Daoy (cell line): ENCODE measurements at regions not wholly inside any gene's neighbourhood (a gene's known extent, or its start where the extent isn't known, plus 50 kb on each side); places are given as distances from the start of the nearest gene placed in this dataset.

Source experiments
- DNase-seq: peaks from one replicate; pipeline ENCODE4 v3.0.0-alpha.2; 2015; ENCODE audit warnings: low read depth

- peak; percentile 59 for DNase-seq
Measured at GRCh38 chr6:91299544-91300491, 712.9 kb upstream of the MAP3K7 start.

GRCh38 chr6:91298543-91299145, 711.8 kb upstream of the MAP3K7 start:
- no peak for DNase-seq

DNA sequence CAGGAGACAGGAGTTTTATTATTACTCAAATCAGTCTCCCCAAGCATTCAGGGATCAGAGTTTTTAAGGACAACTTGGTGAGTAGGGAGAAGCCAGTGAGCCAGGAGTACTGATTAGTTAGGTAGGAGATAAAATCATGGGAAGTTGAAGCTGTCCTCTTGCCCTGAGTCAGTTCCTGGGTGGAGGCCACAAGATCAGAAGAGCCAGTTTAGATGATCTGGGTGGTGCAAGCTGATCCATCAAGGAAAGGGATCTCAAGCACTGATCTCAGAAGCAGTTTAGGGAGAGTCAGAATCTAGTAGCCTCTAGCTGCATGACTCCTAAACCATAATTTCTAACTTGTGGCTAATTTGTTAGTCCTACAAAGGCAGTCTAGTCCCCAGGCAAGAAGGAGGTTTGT, 706.5 kb upstream of the MAP3K7 start:
- no peak for DNase-seq

DNA sequence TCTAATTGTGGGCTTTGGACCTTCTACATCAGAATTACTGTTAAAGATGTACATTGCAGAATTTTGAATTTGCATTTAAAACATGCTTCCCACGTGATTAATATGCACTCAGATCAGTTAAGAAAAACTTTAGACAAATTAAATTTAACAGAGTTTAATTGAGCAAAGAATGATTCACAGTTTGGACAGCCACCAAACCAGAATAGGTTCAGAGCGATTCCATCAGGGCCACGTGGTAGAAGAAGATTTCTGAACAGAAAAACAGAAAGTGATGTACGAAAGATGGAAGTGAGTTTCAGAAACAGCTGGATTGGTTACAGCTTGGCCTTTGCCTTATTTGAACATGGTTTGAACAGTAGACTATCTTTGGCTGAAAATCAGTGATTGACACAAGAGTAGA, 704.2 kb upstream of the MAP3K7 start:
- DNase-seq, result peak; percentile 16

GRCh38 chr6:91288741-91289140, 701.9 kb upstream of the MAP3K7 start:
- no peak for DNase-seq

DNA sequence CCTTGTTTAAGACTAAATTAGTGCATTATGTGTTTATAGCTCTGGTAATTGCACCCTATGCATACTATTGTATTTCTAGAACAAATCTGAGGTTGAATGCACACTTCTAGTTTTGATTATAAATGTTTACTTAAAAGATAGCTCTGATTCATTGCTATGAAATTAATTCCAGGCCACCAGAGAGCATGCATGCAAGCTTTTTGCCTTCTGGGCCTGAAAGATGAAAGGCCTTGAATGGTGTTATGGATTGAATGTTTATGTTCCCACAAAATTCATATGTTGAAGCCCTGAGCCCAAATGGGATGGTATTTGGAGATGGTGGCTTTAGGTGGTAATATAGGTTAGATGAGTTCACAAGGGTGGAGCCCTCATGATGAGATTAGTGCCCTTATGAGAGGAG, 695.0 kb upstream of the MAP3K7 start:
- DNase-seq, result no peak

DNA sequence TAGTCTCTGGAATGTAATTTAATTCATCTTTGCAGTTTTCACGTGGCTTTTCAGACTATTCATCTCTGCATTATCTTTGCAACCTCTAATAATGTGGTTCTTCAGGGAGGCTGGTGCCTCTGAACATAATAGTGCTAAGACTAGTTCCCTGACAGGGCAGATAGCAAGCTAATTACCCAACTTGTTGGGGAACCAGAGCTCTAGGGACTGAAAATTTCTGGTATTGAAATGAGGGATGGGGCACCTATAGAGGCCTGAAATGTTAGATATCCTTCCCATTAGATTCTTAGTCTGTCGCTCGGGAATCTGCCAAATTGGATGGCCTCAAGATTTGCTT, 693.6 kb upstream of the MAP3K7 start:
- DNase-seq, result no peak

- no peak for DNase-seq
Measured at GRCh38 chr6:91279740-91280493, 693.0 kb upstream of the MAP3K7 start.

DNA sequence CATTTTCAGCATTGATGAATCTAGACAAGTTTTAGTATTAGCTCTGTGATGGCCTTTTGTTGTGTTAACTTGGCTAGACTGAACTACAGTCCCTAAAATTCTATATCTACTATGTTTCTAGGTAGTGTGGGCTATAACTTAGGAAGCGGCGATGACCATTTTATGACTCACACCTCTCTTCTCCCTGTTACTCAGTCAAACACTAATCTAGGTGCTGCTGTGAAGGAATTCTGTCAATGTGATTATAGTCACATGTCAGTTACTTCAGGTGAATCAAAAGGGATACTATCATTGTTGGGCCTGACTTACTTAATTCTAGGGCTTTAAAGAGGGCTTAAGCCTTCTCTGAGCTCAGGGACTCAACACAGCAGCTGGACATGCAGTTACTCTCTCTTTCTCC, 691.5 kb upstream of the MAP3K7 start:
- no peak for DNase-seq

DNA sequence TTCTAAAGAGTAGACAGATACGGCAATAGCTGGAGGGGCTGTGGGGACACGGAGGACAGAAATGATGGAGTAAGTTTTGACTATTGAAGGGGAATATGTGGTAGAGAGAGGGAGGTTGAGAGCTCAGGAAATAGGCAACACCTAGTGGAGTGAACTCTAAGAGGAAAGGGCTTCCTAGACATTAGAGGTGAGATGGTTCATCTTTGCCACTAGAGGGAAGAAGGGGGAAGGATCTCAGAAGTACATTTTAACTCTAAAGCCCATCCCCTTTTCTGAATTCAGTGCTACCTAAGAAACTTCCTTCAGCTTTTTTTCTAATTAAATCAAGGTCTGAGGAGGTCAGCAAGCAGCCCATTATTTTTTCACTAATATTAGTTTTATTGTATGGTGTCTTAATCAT, 689.4 kb upstream of the MAP3K7 start:
- DNase-seq, result no peak

GRCh38 chr6:91273729-91274128, 686.9 kb upstream of the MAP3K7 start:
- no peak for DNase-seq

DNA sequence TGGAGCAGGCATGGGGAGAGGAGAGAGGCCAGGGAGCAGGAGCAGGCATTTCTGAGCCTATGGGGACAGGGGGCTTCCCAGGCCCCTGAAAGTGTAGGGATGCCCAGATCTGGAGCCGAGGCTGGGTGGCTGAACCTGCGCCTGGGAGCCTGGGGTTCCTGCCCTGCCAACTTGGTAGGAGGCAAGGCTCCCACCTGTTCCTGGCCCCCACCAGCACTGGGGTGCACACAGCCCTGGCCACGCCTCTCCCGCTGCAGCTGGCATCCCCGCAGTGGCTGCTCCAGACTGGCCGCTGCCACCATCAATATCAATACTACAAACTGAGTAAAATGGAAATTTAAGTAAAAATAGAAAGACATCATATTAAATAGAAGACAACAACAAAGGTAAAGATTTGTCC, 684.9 kb upstream of the MAP3K7 start:
- no peak for DNase-seq

GRCh38 chr6:91268941-91269340, 682.1 kb upstream of the MAP3K7 start:
- no peak for DNase-seq

GRCh38 chr6:91267246-91267645, 680.4 kb upstream of the MAP3K7 start:
- DNase-seq, result no peak

DNA sequence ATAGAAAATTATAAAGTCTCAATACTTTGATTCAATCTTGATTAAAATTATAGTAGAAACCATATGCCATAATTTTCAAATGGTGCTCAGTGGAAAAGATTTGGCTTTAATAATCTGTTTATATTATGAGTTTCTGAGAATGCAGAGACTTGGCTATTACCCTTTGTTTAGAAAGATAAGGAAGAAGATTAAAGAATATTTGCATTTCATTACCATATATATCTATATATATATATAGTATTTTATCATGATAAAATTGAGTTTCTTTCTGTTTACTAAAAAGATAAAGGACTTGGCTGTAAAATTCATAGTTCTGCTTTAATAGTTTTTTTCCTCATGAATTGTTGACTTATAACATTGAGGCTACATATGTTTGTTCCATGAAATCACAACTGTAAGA, 679.3 kb upstream of the MAP3K7 start:
- no peak for DNase-seq

DNA sequence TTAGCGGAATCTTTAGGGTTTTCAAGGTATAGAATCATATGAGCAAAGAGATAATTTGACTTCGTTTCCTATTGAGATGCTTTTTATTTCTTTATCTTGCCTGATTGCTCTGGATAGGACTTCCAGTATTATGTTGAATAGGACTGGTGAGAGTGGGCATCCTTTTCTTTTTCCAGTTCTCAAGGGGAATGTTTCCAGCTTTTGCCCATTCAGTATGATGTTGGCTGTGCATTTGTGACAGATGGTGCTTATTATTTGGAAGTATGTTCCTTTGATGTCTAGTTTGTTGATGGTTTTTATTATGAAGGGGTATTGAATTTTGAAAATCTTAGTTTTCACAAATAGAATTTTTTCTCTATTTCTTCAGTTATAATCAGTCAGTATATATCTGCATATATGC, 656.6 kb upstream of the MAP3K7 start:
- DNase-seq, result no peak

DNA sequence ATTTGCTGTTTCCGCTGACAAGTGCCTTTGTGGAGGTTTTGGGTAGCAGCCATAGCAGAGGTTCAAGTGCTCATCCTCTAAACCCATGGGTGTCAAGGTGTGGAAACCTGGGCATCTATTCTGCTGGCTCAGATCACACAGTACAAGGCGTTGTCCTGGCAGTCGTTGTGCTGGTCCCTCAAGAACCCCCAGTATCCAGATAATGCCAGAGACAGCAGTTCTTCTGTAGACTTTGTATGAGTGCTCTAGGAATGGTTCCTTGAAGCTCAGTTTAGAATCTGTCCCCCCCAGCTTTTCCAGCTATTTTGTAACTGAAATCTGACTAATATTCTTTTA, 655.7 kb upstream of the MAP3K7 start:
- no peak for DNase-seq

GRCh38 chr6:91241946-91242613, 655.2 kb upstream of the MAP3K7 start:
- no peak for DNase-seq

GRCh38 chr6:91240878-91241603, 654.2 kb upstream of the MAP3K7 start:
- DNase-seq, result no peak

DNA sequence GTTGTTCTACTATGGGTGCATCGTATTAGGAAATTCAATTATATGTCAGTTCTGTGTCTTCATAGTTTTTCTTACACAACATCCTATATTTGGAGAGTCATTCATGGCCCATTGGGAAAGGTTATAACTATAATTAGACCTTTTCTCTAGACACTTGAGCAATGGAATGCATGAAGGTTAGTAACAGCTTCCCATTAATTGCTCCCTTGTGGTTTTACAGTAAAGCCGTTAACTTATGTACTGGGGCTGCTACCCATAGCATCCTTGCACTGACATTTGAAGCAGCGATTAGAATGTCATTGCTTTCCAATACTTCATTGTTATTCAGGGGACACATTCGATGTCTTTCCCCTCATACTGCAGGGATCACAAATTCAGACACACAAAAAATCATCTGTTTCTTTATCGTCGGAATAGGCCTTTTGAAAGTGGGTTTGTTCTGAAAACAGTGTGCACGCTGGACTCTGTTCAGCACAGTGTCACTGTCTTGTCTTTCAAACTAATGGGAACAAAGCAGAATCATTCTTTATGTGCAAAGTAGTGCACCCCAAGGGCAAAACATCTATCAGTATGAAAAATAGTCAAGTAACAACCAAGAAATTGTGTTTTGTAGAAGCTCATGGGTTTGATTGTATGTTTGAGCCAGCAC, 634.3 kb upstream of the MAP3K7 start:
- DNase-seq, result no peak

GRCh38 chr6:91213229-91213901, 626.5 kb upstream of the MAP3K7 start:
- no peak for DNase-seq
